ENCODE measurements at regions not wholly inside any gene's neighbourhood (a gene's known extent, or its start where the extent isn't known, plus 50 kb on each side); places are given as distances from the start of the nearest gene placed in this dataset.

GRCh38 chr5:68024426-68024825, 191.1 kb upstream of the PIK3R1 start:
- Histone ChIP-seq H4K8ac (replicated peaks; ENCODE audit: insufficient read length, low read depth, low read length) (no peak overlapping the region), H2BK120ac (ENCODE audit: low read depth, low read length, poor library complexity, severe bottlenecking) (no peak overlapping the region), H3K9me3 (ENCODE audit: control insufficient read depth, low read depth, low read length) (no peaks in the 10 kb centered on the region), H4K5ac (ENCODE audit: insufficient read length, low read depth, low read length) (no peak overlapping the region), H2BK15ac (ENCODE audit: low read depth, low read length) (no peak overlapping the region), H3K27me3 (ENCODE audit: insufficient read depth, low read length) (no peaks in the 10 kb centered on the region), H2AFZ (ENCODE audit: low read length) (no peak overlapping the region), H3K23ac (ENCODE audit: insufficient read length, low read depth, low read length) (no peak overlapping the region), H3T11ph (ENCODE audit: low read length) (no peak overlapping the region), H3K4me1 (ENCODE audit: insufficient read depth, low read length) (peaks cover 4% of the 10 kb centered on the region), H2BK20ac (ENCODE audit: low read depth, low read length, poor library complexity, severe bottlenecking) (no peak overlapping the region), H2BK12ac (ENCODE audit: insufficient read length, low read depth, low read length) (no peak overlapping the region), H3K56ac (ENCODE audit: insufficient read length, low read depth, low read length) (no peak overlapping the region), H3K79me2 (ENCODE audit: insufficient read depth, low read length) (no peaks in the 10 kb centered on the region), H3K14ac (ENCODE audit: insufficient read depth, low read length) (no peak overlapping the region), H3K4ac (ENCODE audit: low read depth, low read length) (no peak overlapping the region), H3K9ac (ENCODE audit: extremely low read depth, insufficient read length, low read length) (no peak overlapping the region), H4K91ac (ENCODE audit: insufficient read length, low read depth, low read length) (no peak overlapping the region), H3K79me1 (ENCODE audit: insufficient read depth, low read depth, low read length, poor library complexity, severe bottlenecking) (no peaks in the 10 kb centered on the region), H3K4me2 (ENCODE audit: insufficient read depth, insufficient read length, low read length) (no peak overlapping the region), H3K23me2 (ENCODE audit: insufficient read length, low read depth, low read length, poor library complexity, severe bottlenecking) (no peaks in the 10 kb centered on the region), H2BK5ac (ENCODE audit: insufficient read length, low read length) (no peak overlapping the region), H3K18ac (ENCODE audit: insufficient read length, low read depth, low read length) (no peak overlapping the region), H2AK5ac (ENCODE audit: insufficient read length, low read length) (no peak overlapping the region), H3K27ac (ENCODE audit: insufficient read length, low read depth, low read length) (no peak overlapping the region), H4K20me1 (ENCODE audit: control insufficient read depth, insufficient read depth, insufficient read length) (no peaks in the 10 kb centered on the region)
- Mint-ChIP-seq H3K4me3 (no peak overlapping the region), H3K27ac (no peak overlapping the region), H3K36me3 (ENCODE audit: insufficient read depth in 1 of 3, low read depth in 3 of 3) (peaks cover 0 to 6% (median 2%) of the 10 kb centered on the region in 3 experiments; a peak in 5 of 7 replicates), H3K4me1 (peaks cover 35 to 38% of the 10 kb centered on the region in 2 experiments), H3K27me3 (ENCODE audit: low read depth) (no peaks in the 10 kb centered on the region; the same call in 1 of the 2 replicates), H3K9me3 (no peaks in the 10 kb centered on the region; a peak in 1 of 5 replicates)
- TF ChIP-seq CTCF (conservative IDR thresholded peaks at IDR 0.05) = no peak
- DNase-seq = no peak
